ENCODE measurements at regions not wholly inside any gene's neighbourhood (a gene's known extent, or its start where the extent isn't known, plus 50 kb on each side); places are given as distances from the start of the nearest gene placed in this dataset.

DNA sequence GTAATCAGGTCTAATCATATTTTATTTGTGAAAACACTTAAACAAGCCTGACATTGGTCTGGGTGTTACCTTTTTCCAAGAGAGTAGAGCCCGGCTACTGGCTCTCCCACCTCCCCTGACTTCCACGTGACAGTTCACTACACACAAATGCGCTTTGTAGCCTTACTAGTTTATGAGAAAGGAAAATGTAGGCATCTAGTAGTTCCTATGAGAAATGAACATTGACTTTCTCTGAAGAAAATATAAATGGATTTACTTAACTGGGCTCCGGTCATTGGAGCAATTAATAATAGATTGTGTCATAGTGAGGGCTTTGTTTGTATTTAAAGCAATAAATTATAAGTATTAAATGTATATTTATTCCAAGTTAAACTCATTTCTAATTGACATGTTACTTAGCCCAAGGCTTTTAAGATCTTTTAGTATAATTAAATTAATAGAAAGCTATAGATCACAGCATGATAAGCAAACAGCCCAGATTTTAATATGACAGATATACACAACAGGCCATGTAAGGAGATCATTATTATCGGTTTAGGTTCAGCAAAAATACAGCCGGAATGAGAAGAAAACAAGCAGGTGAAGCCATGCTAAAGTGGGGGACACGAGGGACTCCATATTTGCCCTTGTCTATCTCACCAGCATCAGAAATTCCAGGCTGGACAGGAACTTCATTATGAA is 756.5 kb upstream of the ADAMTS16 start (continued):
- no peak for TF ChIP-seq POLR2AphosphoS5 (IDR thresholded peaks at IDR 0.05; ENCODE audit: low read depth)
- no peak for TF ChIP-seq REST (IDR thresholded peaks at IDR 0.05; ENCODE audit: unreplicated experiment)
- TF ChIP-seq NANOG (IDR thresholded peaks at IDR 0.05; ENCODE audit: borderline replicate concordance), result no peak
- TF ChIP-seq EZH2phosphoT487 (IDR thresholded peaks at IDR 0.05; ENCODE audit: unreplicated experiment), result no peak
- TF ChIP-seq STAT1 (IDR thresholded peaks at IDR 0.05; ENCODE audit: unreplicated experiment), result no peak
- TF ChIP-seq ZNF114 (CRISPR knock-in tag; IDR thresholded peaks at IDR 0.05), result no peak

DNA sequence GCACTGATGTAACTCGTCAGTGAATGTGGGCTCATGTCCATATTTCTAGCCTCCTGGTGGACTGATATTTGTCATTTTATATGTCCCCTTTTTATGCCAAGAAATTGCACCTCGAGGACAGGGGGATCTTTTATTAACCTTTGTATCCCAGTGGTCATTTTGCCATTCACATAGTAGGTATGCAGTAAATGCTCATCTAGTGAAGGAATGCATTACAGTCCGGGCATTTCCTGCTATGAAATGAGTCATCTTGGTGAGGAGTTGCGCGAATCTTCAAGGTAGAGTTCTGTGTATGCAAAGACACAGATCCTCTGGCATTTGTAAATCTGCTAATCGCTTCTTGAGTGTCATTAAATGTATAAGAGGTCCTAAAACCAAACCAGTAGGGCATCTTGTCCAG is 755.5 kb upstream of the ADAMTS16 start:
- Histone ChIP-seq H3K79me2 (replicated peaks; ENCODE audit: insufficient read depth) (no peaks in the 10 kb centered on the region), H3K9me2 (ENCODE audit: insufficient read depth) (no peaks in the 10 kb centered on the region), H4K20me1 (replicated peaks; ENCODE audit: insufficient read depth) (no peaks in the 10 kb centered on the region), H3K4me2 (no peak overlapping the region), H3K4me3 (no peak overlapping the region), H2AFZ (no peak overlapping the region), H3K27me3 (ENCODE audit: insufficient read depth) (no peaks in the 10 kb centered on the region), H3F3A (replicated peaks; ENCODE audit: low read depth) (no peaks in the 10 kb centered on the region), H3K4me1 (ENCODE audit: insufficient read depth) (no peaks in the 10 kb centered on the region), H3K36me3 (ENCODE audit: insufficient read depth) (no peaks in the 10 kb centered on the region), H3K27ac (ENCODE audit: low read depth) (no peak overlapping the region)
- Mint-ChIP-seq H3K27me3 (ENCODE audit: insufficient read depth, low read depth, poor library complexity) (peaks cover 1% of the 10 kb centered on the region), H3K9me3 (no peaks in the 10 kb centered on the region), H3K4me3 (no peak overlapping the region), H3K4me1 (no peaks in the 10 kb centered on the region), H3K36me3 (ENCODE audit: low read depth) (no peaks in the 10 kb centered on the region), H3K27ac (no peak overlapping the region)
- TF ChIP-seq STAT1 (IDR thresholded peaks at IDR 0.05; ENCODE audit: unreplicated experiment), result no peak
- no peak for TF ChIP-seq CREB1 (CRISPR knock-in tag; IDR thresholded peaks at IDR 0.05; ENCODE audit: low read depth)
- DNase-seq (ENCODE audit: low spot score) (no peak), ATAC-seq (no peak)

GRCh38 chr5:4386152-4386551 is 754.0 kb upstream of the ADAMTS16 start:
- H3K36me3 Mint-ChIP-seq (ENCODE audit: low read depth), result no peaks in the 10 kb centered on the region
- no peak overlapping the region for H3K4me3 Mint-ChIP-seq
- H3K4me1 Mint-ChIP-seq, result no peaks in the 10 kb centered on the region
- H3K79me2 ChIP-seq (replicated peaks; ENCODE audit: insufficient read depth), result no peaks in the 10 kb centered on the region
- no peaks in the 10 kb centered on the region for H3F3A ChIP-seq (replicated peaks; ENCODE audit: low read depth)
- H3K27me3 ChIP-seq (ENCODE audit: insufficient read depth), result no peaks in the 10 kb centered on the region
- H3K27ac Mint-ChIP-seq, result no peak overlapping the region
- H3K4me3 ChIP-seq, result no peak overlapping the region
- H3K9me3 Mint-ChIP-seq, result no peaks in the 10 kb centered on the region
- H3K27me3 Mint-ChIP-seq (ENCODE audit: insufficient read depth, low read depth, poor library complexity), result peaks cover 1% of the 10 kb centered on the region
- peak overlapping the region; percentile 40; the same call in 1 of the 2 replicates for H2AFZ ChIP-seq
- H3K36me3 ChIP-seq (ENCODE audit: insufficient read depth), result no peaks in the 10 kb centered on the region
- H3K27ac ChIP-seq (ENCODE audit: low read depth), result no peak overlapping the region
- H3K4me2 ChIP-seq, result no peak overlapping the region
- ATAC-seq (no peak), DNase-seq (ENCODE audit: low spot score) (no peak)
- H4K20me1 ChIP-seq (replicated peaks; ENCODE audit: insufficient read depth), result no peaks in the 10 kb centered on the region
- no peaks in the 10 kb centered on the region for H3K9me2 ChIP-seq (ENCODE audit: insufficient read depth)
- H3K4me1 ChIP-seq (ENCODE audit: insufficient read depth), result no peaks in the 10 kb centered on the region
- TF ChIP-seq, protein P1, sequence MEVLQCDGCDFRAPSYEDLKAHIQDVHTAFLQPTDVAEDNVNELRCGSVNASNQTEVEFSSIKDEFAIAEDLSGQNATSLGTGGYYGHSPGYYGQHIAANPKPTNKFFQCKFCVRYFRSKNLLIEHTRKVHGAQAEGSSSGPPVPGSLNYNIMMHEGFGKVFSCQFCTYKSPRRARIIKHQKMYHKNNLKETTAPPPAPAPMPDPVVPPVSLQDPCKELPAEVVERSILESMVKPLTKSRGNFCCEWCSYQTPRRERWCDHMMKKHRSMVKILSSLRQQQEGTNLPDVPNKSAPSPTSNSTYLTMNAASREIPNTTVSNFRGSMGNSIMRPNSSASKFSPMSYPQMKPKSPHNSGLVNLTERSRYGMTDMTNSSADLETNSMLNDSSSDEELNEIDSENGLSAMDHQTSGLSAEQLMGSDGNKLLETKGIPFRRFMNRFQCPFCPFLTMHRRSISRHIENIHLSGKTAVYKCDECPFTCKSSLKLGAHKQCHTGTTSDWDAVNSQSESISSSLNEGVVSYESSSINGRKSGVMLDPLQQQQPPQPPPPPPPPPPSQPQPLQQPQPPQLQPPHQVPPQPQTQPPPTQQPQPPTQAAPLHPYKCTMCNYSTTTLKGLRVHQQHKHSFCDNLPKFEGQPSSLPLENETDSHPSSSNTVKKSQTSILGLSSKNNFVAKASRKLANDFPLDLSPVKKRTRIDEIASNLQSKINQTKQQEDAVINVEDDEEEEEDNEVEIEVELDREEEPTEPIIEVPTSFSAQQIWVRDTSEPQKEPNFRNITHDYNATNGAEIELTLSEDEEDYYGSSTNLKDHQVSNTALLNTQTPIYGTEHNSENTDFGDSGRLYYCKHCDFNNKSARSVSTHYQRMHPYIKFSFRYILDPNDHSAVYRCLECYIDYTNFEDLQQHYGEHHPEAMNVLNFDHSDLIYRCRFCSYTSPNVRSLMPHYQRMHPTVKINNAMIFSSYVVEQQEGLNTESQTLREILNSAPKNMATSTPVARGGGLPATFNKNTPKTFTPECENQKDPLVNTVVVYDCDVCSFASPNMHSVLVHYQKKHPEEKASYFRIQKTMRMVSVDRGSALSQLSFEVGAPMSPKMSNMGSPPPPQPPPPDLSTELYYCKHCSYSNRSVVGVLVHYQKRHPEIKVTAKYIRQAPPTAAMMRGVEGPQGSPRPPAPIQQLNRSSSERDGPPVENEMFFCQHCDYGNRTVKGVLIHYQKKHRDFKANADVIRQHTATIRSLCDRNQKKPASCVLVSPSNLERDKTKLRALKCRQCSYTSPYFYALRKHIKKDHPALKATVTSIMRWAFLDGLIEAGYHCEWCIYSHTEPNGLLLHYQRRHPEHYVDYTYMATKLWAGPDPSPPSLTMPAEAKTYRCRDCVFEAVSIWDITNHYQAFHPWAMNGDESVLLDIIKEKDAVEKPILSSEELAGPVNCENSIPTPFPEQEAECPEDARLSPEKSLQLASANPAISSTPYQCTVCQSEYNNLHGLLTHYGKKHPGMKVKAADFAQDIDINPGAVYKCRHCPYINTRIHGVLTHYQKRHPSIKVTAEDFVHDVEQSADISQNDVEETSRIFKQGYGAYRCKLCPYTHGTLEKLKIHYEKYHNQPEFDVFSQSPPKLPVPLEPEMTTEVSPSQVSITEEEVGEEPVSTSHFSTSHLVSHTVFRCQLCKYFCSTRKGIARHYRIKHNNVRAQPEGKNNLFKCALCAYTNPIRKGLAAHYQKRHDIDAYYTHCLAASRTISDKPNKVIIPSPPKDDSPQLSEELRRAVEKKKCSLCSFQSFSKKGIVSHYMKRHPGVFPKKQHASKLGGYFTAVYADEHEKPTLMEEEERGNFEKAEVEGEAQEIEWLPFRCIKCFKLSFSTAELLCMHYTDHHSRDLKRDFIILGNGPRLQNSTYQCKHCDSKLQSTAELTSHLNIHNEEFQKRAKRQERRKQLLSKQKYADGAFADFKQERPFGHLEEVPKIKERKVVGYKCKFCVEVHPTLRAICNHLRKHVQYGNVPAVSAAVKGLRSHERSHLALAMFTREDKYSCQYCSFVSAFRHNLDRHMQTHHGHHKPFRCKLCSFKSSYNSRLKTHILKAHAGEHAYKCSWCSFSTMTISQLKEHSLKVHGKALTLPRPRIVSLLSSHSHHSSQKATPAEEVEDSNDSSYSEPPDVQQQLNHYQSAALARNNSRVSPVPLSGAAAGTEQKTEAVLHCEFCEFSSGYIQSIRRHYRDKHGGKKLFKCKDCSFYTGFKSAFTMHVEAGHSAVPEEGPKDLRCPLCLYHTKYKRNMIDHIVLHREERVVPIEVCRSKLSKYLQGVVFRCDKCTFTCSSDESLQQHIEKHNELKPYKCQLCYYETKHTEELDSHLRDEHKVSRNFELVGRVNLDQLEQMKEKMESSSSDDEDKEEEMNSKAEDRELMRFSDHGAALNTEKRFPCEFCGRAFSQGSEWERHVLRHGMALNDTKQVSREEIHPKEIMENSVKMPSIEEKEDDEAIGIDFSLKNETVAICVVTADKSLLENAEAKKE (CRISPR knock-in tag; IDR thresholded peaks at IDR 0.05), result no peak
- TF ChIP-seq ETS1 (IDR thresholded peaks at IDR 0.05) (no peak), CREB1 (CRISPR knock-in tag; IDR thresholded peaks at IDR 0.05; ENCODE audit: low read depth) (no peak)

All from GM23338 (cell line).